GM12891 (cell line): ENCODE measurements at regions not wholly inside any gene's neighbourhood (a gene's known extent, or its start where the extent isn't known, plus 50 kb on each side); places are given as distances from the start of the nearest gene placed in this dataset.

Experiments used
- DNase-seq: peaks from one replicate; pipeline ENCODE4 v3.0.0; 2011; ENCODE audit warnings: low spot score; ENCODE audit not compliant: insufficient read length
- FAIRE-seq: peaks from 2 replicates; lab custom pipeline; 2011; peaks lifted over from hg19 to GRCh38; lab: Jason Lieb, UNC
- PAX5 ChIP-seq: IDR thresholded peaks from 2 replicates; pipeline ENCODE4 v1.6.1; 2011; ENCODE audit warnings: low read length, moderate library complexity, mild to moderate bottlenecking; ENCODE audit not compliant: insufficient read depth, severe bottlenecking
- POLR2A ChIP-seq: IDR thresholded peaks from 2 replicates; pipeline ENCODE4 v1.6.1; 2011; ENCODE audit warnings: low read depth, low read length, control low read depth
- POLR2AphosphoS5 ChIP-seq: IDR thresholded peaks from 2 replicates; pipeline ENCODE4 v1.6.1; 2011; ENCODE audit warnings: low read depth, low read length, control low read depth
- POU2F2 ChIP-seq: IDR thresholded peaks from 2 replicates; pipeline ENCODE4 v1.6.1; 2011; ENCODE audit warnings: low read depth, mild to moderate bottlenecking, control low read depth, low read length, moderate library complexity
- SPI1 ChIP-seq: IDR thresholded peaks from 2 replicates; pipeline ENCODE4 v1.6.1; 2011; ENCODE audit warnings: low read depth, low read length, control low read depth
- TAF1 ChIP-seq: IDR thresholded peaks from 2 replicates; pipeline ENCODE4 v1.6.1; 2011; ENCODE audit warnings: low read depth, low read length, control low read depth

DNA sequence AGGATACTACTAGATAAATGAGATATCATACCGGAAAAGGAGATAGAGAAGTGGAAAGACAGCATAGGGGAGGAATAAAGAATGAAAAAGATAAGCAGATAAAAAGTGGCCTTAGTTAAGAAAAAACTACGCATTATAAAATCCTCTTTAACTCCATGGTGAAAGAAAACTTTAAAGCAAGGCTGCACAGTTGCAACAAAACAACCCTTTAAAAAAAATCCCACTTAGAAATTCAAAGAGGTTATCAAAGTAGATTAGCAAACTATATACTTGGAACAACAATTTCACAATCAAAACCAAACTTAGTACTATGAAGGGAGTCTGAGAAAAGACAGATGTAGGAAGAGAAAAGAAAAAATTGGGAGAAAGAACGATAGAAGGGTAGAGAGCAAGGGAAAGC lies 133.4 kb upstream of the OSR1 start:
- no peak for DNase-seq
- no peak for FAIRE-seq
- TF ChIP-seq SPI1: no peak
- TF ChIP-seq TAF1: no peak
- no peak for TF ChIP-seq PAX5
- no peak for TF ChIP-seq POLR2A
- TF ChIP-seq POLR2AphosphoS5: no peak
- TF ChIP-seq POU2F2: no peak

GRCh38 chr2:19490846-19491435 lies 132.5 kb upstream of the OSR1 start:
- FAIRE-seq (no peak), DNase-seq (no peak)
- TF ChIP-seq POLR2A (no peak), SPI1 (no peak), PAX5 (no peak), POU2F2 (no peak), TAF1 (no peak), POLR2AphosphoS5 (no peak)

DNA sequence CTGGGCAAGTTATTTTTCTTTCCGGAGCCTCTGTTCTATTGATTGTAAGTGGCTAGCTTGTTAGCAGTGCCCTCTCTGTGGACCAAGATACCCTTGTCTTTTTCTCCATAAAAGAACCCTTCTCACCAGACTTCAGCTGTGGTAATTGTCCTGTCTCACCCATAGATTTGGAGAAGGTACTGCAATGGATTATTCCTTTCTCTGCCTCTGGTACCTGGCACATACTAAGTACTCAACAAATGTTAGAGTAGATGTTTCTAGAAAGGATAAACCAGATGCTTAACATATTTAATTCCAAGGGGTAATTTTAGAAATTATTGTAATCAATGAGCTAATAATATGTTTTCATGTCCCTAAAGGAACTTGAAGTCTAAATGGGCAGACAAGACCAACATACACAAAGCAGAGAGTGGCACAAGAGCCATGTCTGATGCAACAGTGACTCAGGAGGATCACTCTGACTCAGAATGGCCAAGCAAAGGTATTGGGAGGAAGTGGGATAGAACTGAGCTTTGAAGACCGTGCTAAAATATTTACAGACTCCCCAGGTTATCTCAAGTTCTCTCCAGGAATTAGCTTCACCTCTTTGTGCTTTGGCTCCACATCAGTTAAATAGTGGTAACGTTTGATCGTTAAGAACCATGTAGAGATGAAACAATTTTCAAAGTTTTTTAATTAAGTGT lies 129.7 kb upstream of the OSR1 start:
- DNase-seq (no peak), FAIRE-seq (peak; percentile 71)
- TF ChIP-seq PAX5: no peak
- TF ChIP-seq SPI1: peak; percentile 88

GRCh38 chr2:19484736-19485135 lies 126.3 kb upstream of the OSR1 start:
- no peak for FAIRE-seq
- no peak for DNase-seq
- TF ChIP-seq SPI1 (peak; percentile 82), TAF1 (no peak), POLR2AphosphoS5 (no peak), POLR2A (no peak), POU2F2 (no peak)

DNA sequence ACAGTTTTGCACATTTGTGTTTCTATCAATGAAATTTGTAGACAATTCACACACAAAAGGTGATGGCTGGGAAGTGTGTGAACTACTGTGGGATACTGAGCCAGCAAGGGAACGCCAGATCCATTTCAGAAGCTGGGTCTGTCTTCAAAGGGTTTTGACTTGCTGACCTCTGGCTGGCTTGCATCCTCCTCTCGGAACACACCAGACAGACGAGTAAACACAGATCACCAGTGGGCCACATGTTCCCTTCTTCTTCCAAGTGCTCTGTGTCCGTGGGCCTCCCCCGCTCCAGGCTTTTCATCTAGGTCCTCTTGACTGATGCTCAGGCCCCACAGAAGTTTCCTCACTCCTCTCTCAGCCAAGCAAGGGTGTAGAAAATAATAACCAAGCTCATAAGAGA lies 122.2 kb upstream of the OSR1 start:
- no peak for FAIRE-seq
- no peak for DNase-seq
- no peak for TF ChIP-seq SPI1
- TF ChIP-seq POLR2A: no peak
- no peak for TF ChIP-seq TAF1

GRCh38 chr2:19479666-19480065 lies 121.2 kb upstream of the OSR1 start:
- DNase-seq (no peak), FAIRE-seq (no peak)
- TF ChIP-seq POU2F2: no peak
- no peak for TF ChIP-seq POLR2A
- no peak for TF ChIP-seq SPI1
- no peak for TF ChIP-seq POLR2AphosphoS5
- TF ChIP-seq PAX5: no peak
- no peak for TF ChIP-seq TAF1

GRCh38 chr2:19478409-19478808 lies 120.0 kb upstream of the OSR1 start:
- TF ChIP-seq POLR2A (no peak), SPI1 (no peak), POLR2AphosphoS5 (no peak), POU2F2 (no peak), TAF1 (no peak), PAX5 (no peak)
- no peak for FAIRE-seq
- DNase-seq: no peak

DNA sequence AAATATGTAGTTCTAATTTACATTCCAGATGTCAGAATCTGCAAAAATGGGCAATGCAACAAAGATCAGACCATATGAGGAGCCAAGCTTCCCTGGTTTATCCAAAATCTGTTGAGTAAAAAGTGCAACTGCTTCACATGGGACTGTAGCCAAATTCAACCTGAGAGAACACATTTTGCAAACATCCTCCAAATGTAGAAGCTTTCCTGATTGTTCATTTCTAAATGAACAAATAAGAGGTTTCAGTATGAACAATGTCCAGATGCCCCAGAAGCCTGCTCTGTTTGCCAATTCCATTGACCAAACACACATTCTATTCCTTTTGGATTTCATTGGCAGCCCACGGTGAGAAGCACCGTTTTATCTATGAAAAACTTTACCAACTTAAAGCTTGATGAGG lies 117.9 kb upstream of the OSR1 start:
- DNase-seq (no peak), FAIRE-seq (no peak)
- TF ChIP-seq POU2F2: no peak
- no peak for TF ChIP-seq POLR2A
- no peak for TF ChIP-seq TAF1
- TF ChIP-seq SPI1: no peak
- no peak for TF ChIP-seq PAX5
- TF ChIP-seq POLR2AphosphoS5: no peak

GRCh38 chr2:19474128-19474527 lies 115.7 kb upstream of the OSR1 start:
- FAIRE-seq (peak; percentile 90), DNase-seq (peak; percentile 4)
- no peak for TF ChIP-seq TAF1
- no peak for TF ChIP-seq PAX5
- TF ChIP-seq POLR2A: no peak
- peak; percentile 78 for TF ChIP-seq SPI1

- TF ChIP-seq PAX5: no peak
- TF ChIP-seq POU2F2: no peak
- TF ChIP-seq SPI1: no peak
- TF ChIP-seq TAF1: no peak
- TF ChIP-seq POLR2A: no peak
- FAIRE-seq (no peak), DNase-seq (no peak)
Observed at GRCh38 chr2:19473350-19473749, 114.9 kb upstream of the OSR1 start.
